NCI-H2171 (cell line): ENCODE measurements at regions not wholly inside any gene's neighbourhood (a gene's known extent, or its start where the extent isn't known, plus 50 kb on each side); places are given as distances from the start of the nearest gene placed in this dataset.
A peak's percentile ranks its signal among the peaks of the same experiment; 100 is the strongest.

Source experiments
- DNase-seq: peaks from one replicate; lab custom pipeline; 2025; lab: John Stamatoyannopoulos, UW

DNA sequence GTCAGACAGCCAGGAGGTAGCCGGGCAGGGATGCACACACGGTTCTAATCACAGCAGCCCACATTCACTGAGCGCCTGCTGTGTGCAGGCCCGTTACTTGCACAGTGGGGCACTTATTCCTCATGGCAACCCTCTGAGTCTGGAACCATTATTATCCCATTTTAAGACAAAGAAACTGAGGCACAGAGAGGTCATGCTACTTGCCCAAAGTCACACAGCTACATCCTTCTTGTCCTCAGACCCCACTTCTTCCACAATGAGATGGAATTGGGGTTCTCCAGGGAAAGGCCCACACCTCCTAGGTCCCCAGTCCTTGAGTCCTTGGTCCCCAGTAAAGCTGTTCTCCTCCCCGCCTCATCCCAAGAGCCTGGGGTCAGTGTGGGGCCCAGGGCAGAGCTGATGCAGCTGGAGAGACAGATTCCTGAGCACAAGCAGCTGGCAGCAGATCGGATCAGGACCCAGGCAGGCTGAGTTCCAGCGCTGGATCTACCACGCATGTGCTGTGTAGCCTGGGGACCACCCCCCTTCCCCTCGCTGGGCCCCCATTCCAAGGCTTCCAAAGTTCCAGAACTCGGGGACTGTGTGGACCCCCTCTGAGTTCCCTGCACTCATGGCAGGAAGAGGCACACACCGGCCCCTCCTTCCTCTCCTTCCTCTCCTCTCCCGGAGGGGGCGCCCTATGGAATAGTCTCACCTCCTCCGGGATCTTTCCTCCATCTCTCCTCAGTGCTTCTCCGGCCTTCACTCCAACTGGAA, 393.4 kb downstream of the MATN1 start:
- no peak for DNase-seq

- no peak for DNase-seq
Measured at GRCh38 chr1:30329263-30329753, 394.1 kb downstream of the MATN1 start.

DNA sequence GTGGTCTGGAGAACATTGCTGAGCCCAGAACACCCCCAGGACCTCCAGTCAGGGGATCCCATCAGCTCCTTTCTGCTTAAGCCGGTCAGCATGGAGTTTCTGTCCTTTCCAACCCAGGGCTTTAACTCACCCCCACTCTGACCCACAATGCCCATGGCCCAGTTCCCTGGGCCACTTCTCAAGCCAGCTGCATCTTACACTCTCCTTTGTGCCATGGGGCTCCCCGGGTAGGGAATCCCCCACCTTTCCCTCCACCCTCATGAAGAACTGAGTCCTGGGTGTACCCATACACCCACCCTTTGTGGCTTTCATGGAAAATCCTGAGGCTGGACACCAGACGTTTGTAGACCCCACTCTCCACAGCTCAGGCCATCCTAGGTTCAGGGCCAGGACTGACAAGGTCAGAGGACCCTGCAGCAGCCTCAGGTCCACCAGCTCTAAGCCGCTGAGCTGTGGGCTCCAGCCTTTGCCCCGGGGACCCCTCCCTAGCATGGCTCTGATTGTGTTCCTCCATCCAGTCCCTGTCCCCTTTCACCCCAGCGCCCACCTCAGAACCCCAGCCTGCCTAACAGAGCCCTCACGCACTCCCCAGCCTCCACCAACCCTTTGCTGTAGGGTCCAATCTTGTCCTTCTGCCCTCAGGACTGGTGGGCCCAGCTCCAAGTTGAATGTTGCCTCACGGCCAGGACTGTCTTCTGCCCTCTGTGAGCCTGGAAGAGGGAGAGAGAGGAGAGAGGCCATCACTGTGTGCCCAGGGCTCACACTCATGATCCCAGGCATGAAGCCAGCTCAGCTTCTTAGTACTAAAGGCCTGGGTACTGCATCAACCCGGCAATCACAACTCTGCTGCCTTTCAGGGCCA, 394.8 kb downstream of the MATN1 start:
- DNase-seq: no peak

DNA sequence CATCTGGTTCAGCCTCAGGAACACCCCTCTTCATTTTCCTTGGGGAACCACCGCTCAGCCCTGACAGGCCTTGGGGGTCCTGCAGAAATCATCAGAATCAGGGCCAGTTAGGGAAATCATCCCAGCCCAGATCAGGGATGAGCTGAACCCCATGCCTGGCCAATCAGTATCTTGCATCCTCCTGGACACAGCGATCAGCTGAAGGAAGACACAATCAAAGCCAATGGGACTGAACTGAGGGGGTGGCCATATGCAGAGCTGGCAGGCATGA, 395.4 kb downstream of the MATN1 start:
- DNase-seq: no peak

GRCh38 chr1:30327370-30328099, 395.9 kb downstream of the MATN1 start:
- no peak for DNase-seq

- DNase-seq: no peak
Measured at GRCh38 chr1:30325999-30326398, 397.4 kb downstream of the MATN1 start.

GRCh38 chr1:30325085-30325935, 398.1 kb downstream of the MATN1 start:
- DNase-seq: no peak

GRCh38 chr1:30324251-30325084, 398.9 kb downstream of the MATN1 start:
- DNase-seq: no peak

DNA sequence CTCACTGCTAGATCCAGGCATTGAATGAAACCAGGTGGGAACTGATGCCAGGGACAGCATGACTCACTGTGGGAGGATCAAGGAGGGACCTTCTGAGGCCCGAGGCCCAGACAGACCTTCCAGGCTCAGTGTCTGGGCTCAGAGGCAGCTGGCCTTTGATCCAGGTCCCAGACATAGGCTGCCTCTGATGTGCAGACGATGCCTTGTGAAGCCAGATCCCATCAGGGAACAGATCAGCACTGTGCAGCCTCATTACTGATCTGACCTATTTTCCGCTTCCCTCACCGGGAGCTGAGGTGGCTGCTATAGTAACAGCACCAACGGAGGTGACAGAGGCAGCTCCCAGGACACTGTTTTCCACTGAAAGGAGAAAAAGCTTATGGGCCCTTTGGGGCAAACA, 399.5 kb downstream of the MATN1 start:
- DNase-seq: no peak

DNA sequence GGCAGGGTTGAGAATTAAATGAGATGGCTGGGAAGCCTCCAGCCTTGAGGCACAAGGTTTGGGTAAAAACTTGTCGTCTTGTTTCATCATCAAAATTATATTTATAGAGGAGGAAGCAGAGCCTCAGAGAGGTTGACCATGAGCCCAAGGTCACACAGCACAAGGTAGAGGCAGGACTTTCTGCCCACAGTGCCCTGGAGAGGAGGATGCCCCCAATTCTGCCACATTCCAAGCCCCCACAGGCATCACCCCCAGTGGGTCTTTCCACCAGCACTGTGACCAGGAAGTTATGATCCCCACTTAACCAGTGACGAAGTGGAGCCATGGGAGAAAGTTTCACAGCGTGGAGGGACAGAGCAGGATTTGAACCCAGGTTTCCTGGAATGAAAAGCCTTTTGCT, 400.0 kb downstream of the MATN1 start:
- no peak for DNase-seq

DNA sequence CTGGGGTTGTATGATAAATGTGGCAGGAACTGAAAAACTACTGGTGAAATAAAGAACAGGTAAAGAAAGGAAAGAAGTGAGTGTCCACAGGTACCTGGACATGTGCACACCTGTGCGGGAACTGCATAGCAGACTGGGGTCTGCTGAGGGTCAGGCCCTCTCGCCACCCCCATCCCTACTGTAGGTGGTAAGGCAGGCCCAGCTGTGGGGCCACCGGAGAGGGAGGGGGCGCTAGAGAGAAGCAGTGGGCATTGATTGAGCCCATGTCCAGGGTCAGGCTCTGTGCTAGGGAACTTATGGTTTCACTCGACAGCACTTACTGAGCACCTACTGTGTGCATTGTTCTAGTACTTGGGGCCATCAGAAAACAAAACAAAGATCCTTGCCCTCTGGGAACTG, 400.5 kb downstream of the MATN1 start:
- no peak for DNase-seq

- DNase-seq: no peak
Measured at GRCh38 chr1:30321996-30322858, 401.2 kb downstream of the MATN1 start.

DNA sequence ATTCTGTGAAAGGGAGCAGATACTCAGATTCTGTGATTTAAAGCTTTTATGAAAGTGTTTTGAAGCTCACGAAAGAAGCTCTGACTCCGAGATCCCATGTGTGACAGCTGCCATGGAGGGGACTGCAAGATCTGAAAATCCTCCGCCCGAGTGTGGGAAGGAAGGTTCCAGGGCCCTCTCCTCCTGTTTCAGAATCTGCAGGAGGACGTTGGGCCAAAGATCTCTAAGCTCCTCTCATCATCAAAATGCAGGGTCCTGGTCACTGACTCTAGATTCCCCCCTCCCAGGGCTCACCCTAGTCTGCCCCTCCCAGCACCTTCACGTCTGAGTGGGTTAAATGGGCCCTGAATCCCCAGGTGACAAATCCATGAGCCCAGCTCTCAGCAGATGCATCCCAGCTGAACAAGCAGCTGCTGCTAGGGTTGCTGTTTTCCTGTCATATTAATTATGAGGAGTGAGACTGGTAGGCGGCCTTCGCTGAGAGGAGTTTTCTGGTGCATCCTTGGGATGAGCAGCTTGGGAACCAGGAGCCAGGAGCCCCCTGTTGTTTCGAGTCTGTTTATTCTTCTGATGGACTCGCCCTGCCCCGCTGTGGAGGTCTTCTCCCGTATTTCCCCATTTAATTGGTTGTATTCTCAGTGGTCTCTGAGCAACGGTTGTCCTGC, 402.0 kb downstream of the MATN1 start:
- DNase-seq: peak; percentile 74

GRCh38 chr1:30320581-30320890, 402.8 kb downstream of the MATN1 start:
- no peak for DNase-seq

DNA sequence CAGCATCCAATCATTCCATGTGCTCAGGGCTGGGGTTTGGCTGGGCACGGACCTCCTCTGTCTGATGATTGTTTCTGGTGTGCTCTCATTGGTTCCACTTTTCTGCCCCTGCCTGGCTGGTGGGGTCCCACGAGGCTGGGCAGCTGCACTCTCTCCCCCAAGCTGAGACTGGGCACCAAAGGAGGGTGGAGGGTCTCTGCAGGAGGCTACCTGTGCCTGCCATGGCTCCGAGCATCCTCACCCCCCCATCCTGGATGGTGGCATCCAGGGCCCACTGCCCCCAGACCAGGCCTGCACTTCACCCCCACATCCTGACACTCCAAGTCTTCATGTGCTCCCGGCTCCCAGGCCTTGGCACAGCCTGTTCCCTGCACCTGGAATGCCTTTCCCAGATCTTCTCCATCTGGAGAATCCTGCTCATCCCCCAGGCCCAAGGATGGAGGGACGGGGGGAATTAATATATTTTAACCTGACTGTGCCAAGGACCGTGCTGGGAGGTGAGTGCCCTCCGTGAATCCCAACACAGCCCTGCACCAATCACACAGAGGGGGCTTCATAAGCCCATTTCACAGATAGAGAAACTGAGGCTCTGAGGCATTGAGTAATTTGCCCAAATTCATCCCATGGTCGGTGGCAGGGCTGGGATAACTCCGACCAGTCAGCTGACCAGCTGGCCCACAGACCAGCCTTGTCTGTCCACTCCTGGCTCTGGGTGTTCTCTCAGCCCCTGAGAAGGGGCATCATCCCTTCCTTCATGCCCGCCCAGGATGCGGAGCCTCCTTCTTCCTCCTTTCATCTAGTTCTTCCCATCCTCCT, 403.4 kb downstream of the MATN1 start:
- no peak for DNase-seq

- DNase-seq: no peak
Measured at GRCh38 chr1:30318864-30319718, 404.3 kb downstream of the MATN1 start.

DNA sequence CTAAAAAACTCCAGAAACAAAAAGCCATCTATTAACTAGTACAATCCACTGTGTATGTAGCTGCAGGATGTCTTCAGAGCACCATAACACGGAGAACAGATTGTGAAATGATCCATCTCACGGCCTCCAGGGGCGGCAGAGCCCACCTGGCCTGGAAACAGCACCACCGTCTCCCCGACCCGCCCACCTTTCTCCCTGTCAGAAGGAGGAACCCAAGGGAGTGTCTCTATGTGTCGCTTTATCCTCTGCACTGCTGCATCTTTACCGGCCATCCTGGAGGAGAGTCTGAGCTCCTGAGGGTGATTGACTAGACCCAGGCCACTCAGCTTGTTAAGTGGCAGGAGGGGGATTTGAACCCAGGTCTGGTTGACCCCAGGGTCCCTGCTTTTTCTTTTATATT, 405.0 kb downstream of the MATN1 start:
- DNase-seq: peak; percentile 73

DNA sequence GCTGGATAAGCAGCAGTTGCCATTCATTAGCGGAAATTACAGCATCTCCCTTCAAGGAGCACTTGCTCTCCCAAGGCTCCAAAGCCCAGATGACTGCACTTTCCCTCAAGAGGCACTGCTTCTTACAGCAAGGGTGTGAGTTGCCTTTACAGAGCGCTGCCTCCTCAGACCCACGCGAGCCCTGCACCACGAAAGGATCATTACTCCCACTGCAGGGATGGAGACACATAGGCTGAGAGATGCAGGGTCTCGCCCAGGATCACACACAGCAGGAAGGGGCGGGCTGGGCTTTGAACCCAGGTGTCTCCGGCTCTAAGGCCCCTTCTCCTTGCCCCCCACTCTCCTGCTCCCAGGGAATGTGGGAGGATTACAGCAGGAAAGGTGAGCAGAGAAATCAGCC, 405.5 kb downstream of the MATN1 start:
- DNase-seq: no peak
